HG03571 (cell line): ENCODE measurements at regions not wholly inside any gene's neighbourhood (a gene's known extent, or its start where the extent isn't known, plus 50 kb on each side); places are given as distances from the start of the nearest gene placed in this dataset.

Experiments
- ATAC-seq: cut with Tn5 transposase; IDR thresholded peaks from one replicate; pipeline ENCODE4 v1.9.1; 2021; ENCODE audit not compliant: unreplicated experiment

GRCh38 chr3:189455009-189455408 is 176.2 kb upstream of the TP63 start:
- ATAC-seq, result no peak

GRCh38 chr3:189455641-189456417 is 175.4 kb upstream of the TP63 start:
- no peak for ATAC-seq

GRCh38 chr3:189457201-189457607 is 174.0 kb upstream of the TP63 start:
- ATAC-seq, result no peak

GRCh38 chr3:189457631-189458412 is 173.4 kb upstream of the TP63 start:
- no peak for ATAC-seq

GRCh38 chr3:189458528-189458927 is 172.7 kb upstream of the TP63 start:
- ATAC-seq, result no peak

GRCh38 chr3:189459231-189459630 is 172.0 kb upstream of the TP63 start:
- ATAC-seq, result no peak

GRCh38 chr3:189460511-189460910 is 170.7 kb upstream of the TP63 start:
- ATAC-seq, result no peak

GRCh38 chr3:189464799-189465198 is 166.4 kb upstream of the TP63 start:
- ATAC-seq, result no peak

- no peak for ATAC-seq
Measured at GRCh38 chr3:189466004-189466403, 165.2 kb upstream of the TP63 start.

- no peak for ATAC-seq
Measured at GRCh38 chr3:189467451-189467850, 163.7 kb upstream of the TP63 start.

- ATAC-seq, result no peak
Measured at GRCh38 chr3:189474944-189475343, 156.2 kb upstream of the TP63 start.

GRCh38 chr3:189477614-189478013 is 153.6 kb upstream of the TP63 start:
- no peak for ATAC-seq

- ATAC-seq, result no peak
Measured at GRCh38 chr3:189486556-189486955, 144.6 kb upstream of the TP63 start.

GRCh38 chr3:189488241-189488767 is 142.9 kb upstream of the TP63 start:
- ATAC-seq, result no peak

GRCh38 chr3:189490337-189490736 is 140.9 kb upstream of the TP63 start:
- ATAC-seq, result no peak

- ATAC-seq, result no peak
Measured at GRCh38 chr3:189490749-189491148, 140.4 kb upstream of the TP63 start.

- no peak for ATAC-seq
Measured at GRCh38 chr3:189491831-189492230, 139.4 kb upstream of the TP63 start.

- ATAC-seq, result no peak
Measured at GRCh38 chr3:189493271-189493670, 137.9 kb upstream of the TP63 start.

- ATAC-seq, result no peak
Measured at GRCh38 chr3:189494632-189495031, 136.6 kb upstream of the TP63 start.

GRCh38 chr3:189496375-189497138 is 134.6 kb upstream of the TP63 start:
- no peak for ATAC-seq

GRCh38 chr3:189498995-189499704 is 132.0 kb upstream of the TP63 start:
- ATAC-seq, result no peak
